HG03280 (cell line): ENCODE measurements at regions not wholly inside any gene's neighbourhood (a gene's known extent, or its start where the extent isn't known, plus 50 kb on each side); places are given as distances from the start of the nearest gene placed in this dataset.

Source experiments
- ATAC-seq: cut with Tn5 transposase; IDR thresholded peaks from one replicate; pipeline ENCODE4 v1.9.1; 2021; ENCODE audit warnings: mild to moderate bottlenecking, moderate library complexity; ENCODE audit not compliant: unreplicated experiment

DNA sequence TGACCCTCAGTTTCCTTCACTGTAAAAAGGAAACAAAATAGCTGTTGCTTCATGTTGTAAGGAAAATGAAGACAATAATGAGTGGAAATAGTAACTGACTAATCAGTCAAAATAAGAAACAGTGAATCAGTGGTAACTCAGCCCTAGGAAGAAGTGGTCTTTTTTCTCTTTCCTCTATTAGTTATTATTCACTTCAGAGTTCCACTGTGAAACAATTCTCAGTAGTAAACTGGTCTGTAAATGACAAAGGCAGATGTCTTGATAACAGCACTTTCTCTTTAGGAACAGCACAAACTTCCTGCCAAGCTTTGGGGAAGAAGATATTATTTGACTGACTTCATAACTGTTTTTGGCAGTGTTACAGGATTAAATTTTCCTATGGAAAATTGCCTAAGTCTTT lies 600.5 kb upstream of the KLHL1 start:
- no peak for ATAC-seq

DNA sequence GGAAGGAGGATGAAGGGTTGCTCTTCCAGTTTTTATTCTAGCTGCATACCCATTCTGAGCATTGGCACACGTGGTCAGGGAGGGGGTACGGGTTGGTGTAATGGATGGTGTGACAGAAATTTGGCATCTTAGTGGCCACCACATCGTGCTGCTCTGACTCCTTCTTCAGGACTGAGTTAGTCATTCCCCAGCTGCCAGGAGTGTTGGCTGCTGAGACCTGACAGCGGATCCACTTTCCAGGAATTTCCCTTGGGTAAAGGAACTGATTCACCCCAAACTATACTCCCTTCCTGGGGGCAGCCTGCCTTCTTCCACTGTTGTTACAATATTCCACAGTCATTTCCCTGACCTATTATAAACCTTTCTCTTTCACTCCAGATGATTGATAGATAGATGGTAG lies 595.5 kb upstream of the KLHL1 start:
- ATAC-seq, result no peak

DNA sequence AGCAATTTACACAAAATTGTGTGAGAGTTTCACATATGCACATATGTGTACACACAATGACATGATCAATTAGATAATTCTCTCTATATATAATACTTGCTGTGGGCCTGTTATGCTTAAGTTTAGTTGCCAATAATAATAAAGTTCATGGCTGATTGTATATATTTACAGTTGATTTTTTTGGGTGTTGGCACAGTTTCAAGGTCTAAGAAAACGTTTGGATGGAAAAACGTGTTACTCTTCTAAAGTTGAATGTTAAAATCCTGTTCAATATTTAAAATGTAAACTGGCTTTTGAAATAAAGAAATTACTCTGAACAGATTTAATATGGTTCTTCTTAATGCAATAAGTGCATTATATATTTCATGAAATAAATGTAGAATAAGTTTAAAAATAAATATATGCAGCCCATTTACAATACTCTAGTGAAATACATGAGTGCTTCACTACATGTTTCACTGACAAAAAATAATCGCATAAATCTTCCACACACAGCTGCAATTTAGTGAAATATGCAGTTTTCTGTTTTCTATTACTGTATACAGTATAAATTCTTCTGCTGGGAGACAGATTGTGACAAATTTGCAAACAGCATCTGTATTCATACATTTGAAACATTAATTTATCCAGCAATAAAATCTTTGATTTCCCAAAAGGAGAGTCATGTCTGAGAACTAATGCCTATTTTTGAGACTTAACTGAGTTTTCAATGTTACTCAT lies 586.9 kb upstream of the KLHL1 start:
- no peak for ATAC-seq

DNA sequence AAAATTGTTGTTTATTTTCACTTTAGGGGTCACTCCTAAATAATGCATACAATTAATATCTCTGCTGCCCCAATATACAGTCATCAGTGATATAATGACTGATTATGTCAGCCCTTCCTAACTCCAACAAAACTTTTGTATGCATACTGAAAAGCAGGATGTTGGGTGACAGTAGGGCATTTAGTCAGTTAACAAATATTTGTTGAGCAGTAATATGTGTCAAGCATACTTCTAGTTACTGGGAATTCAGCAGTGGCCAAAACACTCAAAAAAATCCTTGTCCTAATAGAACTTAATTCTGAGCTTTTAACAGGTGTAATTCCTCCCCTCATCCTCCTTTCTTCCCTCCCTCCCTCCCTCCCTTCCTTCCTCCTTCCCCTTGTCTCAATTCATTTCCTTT lies 560.7 kb upstream of the KLHL1 start:
- ATAC-seq, result no peak

DNA sequence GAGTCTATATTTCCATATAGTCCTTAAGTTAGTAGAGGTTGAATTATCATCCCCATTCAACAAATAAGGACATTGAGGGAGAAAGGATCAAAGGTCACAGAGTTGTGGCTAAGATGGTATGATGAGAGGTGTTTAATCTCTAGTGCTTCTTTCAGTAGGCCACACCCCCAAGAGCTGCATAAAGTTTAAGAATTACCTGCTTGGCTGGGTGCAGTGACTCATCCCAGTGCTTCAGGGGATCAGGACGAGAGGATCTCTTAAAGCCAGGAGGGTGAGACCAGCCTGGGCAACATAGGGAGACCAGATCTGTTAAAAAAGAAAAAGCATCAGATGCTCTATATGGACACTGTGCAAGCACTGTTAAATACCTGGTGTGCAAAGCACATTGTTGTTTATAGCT lies 560.0 kb upstream of the KLHL1 start:
- ATAC-seq, result no peak

DNA sequence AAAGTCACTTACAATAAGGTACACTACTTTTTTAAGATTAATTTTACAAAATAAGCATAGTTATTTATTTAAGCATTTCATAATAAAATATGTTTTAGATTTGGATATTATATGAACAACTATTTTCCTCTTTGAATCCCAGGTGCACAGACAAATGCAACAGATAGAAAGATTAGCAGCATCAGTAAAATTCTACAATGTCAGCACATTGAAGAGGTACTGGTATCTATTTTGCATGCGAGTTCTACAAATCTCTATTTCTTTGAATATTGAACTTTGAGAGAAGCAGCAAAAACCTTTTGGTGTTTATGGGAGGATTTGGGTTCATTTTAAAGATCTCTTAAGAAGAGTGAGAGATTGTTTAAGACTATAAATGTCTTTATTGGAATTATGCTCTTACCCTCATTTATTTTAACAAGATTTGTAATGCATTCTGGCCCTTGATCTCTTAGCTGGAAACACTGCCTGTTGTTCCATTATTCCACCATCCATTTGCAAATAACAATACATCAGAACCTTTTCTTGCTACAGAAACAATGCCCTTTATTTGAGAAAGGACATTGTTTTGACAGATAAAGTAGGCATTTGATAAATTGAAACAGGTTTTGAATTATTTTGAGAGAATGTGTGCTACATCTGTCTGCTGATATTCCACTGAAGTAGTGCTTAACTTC lies 558.8 kb upstream of the KLHL1 start:
- ATAC-seq, result no peak

DNA sequence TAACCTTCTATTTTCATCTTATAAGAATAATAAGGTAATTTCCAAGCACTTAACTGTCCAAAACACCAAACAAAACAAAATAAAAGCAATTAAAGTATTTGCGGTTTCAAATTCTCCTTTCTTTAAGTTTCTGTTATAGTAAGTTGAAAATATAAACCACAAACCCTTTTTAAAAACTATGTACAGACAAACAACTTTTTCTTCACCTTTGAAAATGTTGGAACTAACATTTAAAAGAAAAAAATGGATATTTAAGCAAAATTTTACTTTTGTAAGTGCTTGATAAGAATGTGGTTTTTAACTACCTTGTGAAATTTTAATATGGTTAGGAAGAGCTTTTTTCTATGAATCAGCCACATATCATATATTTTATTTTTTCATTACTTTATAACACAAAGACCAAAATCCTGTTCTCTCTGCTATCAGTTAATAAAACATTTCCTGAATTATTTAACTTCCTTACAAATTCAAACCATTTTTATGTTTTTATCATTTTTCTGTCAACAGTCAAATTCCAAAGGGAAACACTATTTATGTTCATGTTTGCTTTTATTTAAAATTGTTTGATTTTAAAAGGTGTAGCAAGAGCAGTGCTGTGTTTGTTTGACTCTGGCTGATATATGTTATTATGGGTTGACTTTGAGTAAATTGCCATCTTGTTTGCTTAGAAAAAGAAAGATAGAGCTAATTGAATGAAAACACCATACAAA lies 554.1 kb upstream of the KLHL1 start:
- ATAC-seq, result no peak

DNA sequence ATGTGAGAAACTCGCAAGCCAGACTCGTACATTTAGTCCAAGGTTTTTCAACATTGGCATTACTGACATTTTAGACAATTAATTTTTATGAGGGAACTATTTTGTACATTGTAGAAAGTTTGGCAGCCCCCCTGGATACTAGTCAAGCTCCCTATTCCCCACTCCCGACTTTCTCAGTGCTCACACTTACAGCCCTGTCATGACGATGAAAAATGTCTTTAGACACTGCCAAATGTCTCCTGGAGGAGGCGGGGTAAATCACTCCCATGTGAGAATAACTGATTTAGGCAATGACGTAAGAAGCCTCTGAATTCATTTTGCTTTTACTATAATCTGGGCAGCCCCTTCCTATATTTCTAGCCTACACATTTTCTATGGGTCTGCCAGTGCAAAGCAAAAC lies 535.8 kb upstream of the KLHL1 start:
- ATAC-seq, result no peak

DNA sequence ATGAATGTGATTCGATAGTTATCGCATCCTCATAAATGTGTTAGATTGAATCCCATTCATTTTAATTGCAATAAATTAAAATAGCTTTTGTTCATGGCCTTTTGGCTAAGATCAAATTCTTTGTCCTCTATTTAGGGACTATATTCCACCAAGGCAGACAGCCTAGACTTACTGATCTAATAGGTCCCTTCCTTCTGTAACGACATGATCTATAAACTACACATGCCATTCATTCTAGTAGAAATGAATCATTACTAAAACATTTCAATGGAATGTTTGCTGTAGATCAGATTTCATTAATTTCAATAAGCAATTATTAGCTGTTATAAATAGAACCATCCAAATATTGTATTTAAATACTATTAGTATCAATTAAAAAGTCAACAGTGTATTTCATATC lies 526.6 kb upstream of the KLHL1 start:
- no peak for ATAC-seq

DNA sequence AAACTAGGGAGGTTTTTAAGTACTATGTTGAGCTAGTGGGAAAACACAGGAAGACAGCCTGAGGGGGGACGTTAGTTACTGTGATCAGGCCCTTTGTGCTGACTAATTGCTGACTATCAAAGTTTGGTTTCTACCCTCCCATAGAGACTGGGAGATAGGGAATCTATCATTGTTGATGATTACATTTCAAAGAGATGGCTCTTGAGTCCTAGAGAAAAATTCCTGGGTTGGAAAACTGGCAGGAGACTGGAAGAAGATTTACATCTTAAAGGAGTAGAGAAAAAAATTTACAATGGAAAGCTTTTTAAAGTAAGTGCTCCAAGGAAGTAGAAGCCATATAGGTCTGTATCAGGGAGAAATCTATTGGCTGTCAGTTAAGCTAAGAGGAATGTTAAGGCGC lies 522.0 kb upstream of the KLHL1 start:
- no peak for ATAC-seq

DNA sequence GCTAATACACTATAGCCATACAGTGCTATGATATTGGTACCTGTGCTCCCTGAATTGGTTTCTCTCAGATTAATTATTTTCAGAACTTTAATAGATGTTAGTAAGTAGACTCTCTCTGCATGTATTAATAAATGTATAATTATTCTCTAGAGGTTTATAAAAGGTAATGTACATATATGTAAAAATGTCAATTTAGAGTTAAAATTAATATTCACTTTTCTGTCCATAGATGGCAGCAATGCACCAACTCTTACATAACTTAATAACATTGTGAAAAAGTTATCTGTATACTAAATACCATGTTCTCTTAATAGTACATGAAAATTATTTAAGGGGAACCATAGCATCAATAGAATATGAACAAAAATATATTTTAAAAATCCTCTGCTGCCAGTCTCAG lies 515.0 kb upstream of the KLHL1 start:
- ATAC-seq, result no peak

DNA sequence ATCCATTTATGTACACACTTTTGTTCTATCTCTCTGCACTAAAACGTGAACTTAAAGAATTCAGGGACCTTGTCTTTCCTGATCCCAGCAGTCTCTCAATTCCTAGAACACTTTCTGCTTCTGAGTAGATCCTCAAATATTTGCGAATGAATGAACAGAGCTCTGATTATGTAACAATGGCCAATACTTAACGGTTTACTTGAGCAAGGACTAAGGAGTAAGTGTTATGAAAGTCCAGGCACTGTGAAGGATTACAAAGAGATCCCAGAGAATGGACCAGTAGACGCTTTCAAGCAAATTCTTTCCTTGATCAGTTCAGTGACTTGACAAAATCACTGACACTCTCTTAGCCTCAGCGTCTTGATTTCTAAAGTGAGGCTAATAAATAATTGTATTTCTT lies 514.5 kb upstream of the KLHL1 start:
- ATAC-seq, result no peak

DNA sequence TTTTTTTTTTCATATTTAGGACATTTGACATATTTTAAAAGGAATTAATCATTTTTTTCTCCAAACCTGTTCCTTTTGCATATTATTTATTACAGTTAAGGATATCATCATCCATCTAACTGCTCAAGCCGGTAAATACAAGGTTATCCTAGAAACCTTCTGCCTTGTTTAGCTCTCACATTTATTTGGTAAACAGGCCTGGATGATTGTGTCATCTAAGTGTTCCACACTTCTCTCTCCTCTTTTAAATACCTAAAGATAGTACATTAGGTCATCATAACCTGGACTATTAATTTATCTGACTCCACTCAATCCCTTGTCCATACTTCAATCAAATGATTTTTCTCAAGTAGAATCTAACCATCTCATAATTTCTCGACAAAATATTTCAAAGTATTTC lies 511.7 kb upstream of the KLHL1 start:
- no peak for ATAC-seq

DNA sequence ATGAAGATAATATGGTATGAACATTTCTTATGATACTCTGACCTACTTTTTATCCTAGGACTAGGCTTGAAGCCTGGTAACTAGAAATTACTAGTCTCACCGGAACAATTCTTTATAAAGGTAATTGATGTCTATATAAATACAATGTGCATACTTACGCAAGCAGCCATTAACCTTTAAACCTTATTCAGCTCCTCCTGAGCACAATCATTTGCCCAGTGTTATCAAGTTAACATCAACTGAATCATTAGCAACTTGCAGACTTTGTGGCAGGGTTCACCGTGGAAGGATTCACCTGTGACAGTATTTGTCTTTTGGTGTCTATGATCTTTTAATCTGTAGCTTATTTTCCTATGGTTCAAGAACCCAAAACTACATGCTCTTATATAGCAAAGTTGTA lies 508.6 kb upstream of the KLHL1 start:
- no peak for ATAC-seq

DNA sequence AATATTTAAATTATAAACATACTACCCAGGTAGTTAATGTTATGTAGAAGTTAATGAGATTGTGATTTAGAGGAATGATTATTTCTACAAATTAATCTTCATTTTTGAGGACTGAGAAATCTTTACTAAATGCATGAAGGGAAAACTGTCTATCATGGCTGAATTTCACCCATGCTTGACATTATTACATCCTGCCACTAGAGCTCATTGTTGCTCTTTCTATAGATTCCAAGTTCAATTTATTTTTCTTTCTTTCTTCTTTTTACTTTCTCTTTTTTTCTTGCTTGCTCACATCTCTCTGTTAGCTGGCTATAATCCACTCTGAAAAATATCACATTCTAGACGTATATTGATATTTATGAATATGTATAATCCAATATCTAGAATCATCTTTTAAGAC lies 505.0 kb upstream of the KLHL1 start:
- no peak for ATAC-seq

DNA sequence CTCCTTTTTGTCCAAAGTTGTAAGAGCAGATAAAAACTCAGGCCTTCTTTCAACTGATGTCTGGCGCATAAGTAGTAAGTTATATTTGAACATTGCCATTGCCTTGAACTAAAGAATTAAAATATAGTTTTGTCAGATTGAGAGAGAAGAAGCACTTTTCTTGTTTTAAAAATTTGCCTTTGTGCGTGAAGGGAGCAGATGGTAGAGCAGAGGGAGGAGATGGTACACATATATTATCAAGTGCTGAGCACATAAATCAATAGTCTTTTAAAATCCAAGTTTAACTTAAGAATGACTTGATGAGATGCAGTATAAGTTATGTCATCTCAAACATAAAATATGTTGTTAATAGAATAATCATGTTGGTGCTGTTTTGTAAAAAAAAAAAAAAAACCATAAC lies 504.6 kb upstream of the KLHL1 start:
- ATAC-seq, result no peak

DNA sequence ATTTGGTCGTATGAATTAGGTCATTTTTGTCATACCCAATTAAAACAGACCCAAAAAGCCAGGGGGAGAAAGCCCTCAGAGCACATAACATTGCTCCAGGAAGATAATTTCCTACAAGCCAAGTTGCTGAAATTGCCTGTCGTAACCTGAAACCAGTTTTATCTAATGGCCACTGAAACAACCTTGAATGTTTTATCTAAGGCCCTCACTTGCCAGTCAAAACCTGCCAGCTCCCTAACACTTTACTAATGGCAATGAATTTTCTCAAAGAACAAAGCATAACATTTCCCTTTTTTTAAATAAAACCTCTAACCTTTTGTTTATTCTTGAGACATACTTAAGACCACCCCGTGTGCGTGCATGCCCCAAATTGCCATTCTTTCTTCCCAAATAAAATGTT lies 496.2 kb upstream of the KLHL1 start:
- no peak for ATAC-seq

DNA sequence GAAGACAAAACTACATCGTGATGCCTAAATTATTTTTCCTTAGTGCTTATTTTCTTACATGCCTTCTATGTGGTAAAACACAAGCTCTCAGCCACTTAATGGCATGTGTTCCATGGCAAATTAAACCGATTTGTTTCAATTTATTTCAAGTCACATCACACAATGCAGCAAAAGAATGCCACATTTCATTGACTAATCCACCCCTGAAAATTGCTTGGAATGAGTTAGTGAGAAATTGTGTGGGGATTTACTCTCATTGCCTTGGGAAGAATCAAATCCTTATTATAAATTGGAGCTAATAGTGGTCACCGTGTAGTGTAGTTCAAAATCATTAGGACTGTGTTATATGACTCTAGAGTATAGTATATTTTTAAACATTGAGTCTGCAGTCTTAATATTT lies 485.5 kb upstream of the KLHL1 start:
- ATAC-seq, result no peak

DNA sequence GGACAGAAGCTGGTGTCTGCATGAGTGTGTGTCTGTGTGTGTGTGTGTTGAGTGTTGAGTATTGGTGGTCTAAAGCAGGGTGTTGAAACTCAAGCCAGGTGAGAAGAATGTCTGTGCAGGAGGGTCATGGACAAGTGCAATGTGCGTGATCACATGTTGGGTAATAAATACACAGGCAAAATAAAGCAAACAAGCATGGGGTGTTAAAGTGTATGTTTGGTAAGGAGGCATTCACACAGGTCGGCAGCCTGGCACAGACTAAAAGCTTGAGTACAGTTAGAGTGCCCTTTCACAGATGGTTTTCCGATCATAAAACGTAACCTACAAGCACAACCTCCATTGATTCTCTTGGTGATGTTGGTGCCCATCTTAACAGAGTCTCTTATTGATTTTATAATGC lies 476.9 kb upstream of the KLHL1 start:
- no peak for ATAC-seq

DNA sequence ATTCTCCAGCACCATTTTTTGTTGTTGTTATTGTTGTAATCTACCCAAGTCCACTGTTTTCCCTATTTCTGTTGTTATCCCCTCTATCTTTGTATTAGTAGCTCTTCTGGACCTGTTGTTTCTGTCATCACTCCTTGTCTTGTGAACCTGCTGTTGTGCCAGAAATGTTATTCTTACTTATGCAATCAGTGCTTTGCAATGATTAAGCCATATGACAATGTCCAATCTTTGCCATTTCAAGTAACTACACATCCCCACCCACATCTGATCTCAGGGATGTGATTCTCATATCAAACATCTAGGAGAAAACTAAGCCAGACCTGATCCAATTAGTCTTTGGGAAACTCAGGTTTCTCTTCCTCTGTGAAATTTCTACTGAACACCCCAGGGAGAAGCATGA lies 472.6 kb upstream of the KLHL1 start:
- ATAC-seq, result no peak

DNA sequence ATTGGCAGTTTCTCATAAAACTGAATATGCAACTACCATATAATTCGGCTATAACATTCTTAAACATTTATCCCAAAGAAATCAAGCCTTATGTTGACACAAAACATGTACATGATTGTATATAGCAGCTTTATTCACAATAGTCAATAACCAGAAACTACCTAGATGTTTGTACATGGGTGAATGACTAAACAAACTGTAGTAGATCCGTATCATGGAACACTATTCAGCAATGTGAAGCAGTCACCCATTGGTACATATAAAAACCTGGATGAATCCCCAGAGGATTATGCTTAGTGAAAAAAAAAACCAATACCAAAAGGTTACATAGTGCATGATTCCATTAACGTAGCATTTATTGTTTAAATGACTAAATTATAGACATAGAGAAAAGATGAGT lies 471.7 kb upstream of the KLHL1 start:
- no peak for ATAC-seq

DNA sequence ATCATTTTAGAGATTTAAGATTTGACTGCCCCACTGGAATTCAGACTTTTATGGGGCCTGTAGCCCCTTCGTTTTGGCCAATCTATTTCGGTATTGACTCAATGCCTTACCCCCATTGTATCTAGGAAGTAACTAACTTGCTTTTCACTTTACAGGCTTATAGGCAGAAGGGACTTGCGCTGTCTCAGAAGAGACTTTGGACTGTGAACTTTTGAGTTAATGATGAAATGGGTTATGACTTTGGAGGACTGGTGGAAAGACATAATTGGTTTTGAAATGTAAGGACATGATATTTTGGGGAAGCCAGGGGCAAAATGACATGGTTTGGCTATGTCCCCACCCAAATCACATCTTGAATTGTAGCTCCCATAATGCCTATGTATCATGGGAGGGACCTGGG lies 463.0 kb upstream of the KLHL1 start:
- ATAC-seq, result no peak
